Effector memory CD8-positive, alpha-beta T cell (primary cell): ENCODE measurements at regions not wholly inside any gene's neighbourhood (a gene's known extent, or its start where the extent isn't known, plus 50 kb on each side); places are given as distances from the start of the nearest gene placed in this dataset.

Experiments used
- ATAC-seq: fragments of 150-1000 bp; cut with Tn5 transposase; replicated peaks from 2 replicates; pipeline ENCODE4 v1.10.0; 2021; ENCODE audit warnings: mild to moderate bottlenecking, moderate library complexity
- DNase-seq, 3 experiments: peaks; one replicate each; pipeline ENCODE4 v3.0.0; 2021
- H3K27ac Mint-ChIP-seq, 2 donors: one replicate each; pipeline ENCODE4 v1.8.0; 2022; ENCODE audit warnings: mild to moderate bottlenecking in 2 of 2, mixed read lengths in 2 of 2, moderate library complexity in 2 of 2
- H3K27me3 Mint-ChIP-seq, 2 donors: one replicate each; pipeline ENCODE4 v1.8.0; 2022; ENCODE audit warnings: mixed read lengths in 2 of 2
- H3K36me3 Mint-ChIP-seq: one replicate; pipeline ENCODE4 v1.8.0; 2022; ENCODE audit warnings: mild to moderate bottlenecking, moderate library complexity, mixed read lengths; ENCODE audit not compliant: insufficient read depth
- H3K4me1 Mint-ChIP-seq, 2 donors: one replicate each; pipeline ENCODE4 v1.8.0; 2022; ENCODE audit warnings: low read depth in 2 of 2, mixed read lengths in 2 of 2
- H3K4me3 Mint-ChIP-seq, 2 donors: one replicate each; pipeline ENCODE4 v1.8.0; 2022; ENCODE audit warnings: mild to moderate bottlenecking in 2 of 2, mixed read lengths in 2 of 2, moderate library complexity in 2 of 2
- H3K9me3 Mint-ChIP-seq, 2 donors: one replicate each; pipeline ENCODE4 v1.8.0; 2022; ENCODE audit warnings: mixed read lengths in 2 of 2

- DNase-seq: no peak
- no peaks in the 10 kb centered on the region for H3K4me1 Mint-ChIP-seq
- H3K36me3 Mint-ChIP-seq: no peaks in the 10 kb centered on the region
- no peak overlapping the region for H3K27ac Mint-ChIP-seq
- H3K27me3 Mint-ChIP-seq: no peaks in the 10 kb centered on the region
- H3K4me3 Mint-ChIP-seq: no peak overlapping the region
- no peak for ATAC-seq
- H3K9me3 Mint-ChIP-seq: no peaks in the 10 kb centered on the region
These were observed 91.1 kb upstream of the OPRM1 start for GRCh38 chr6:153947808-153948447.

- H3K27me3 Mint-ChIP-seq: no peaks in the 10 kb centered on the region
- no peaks in the 10 kb centered on the region for H3K9me3 Mint-ChIP-seq
- H3K4me3 Mint-ChIP-seq: no peak overlapping the region
These were observed 94.8 kb upstream of the OPRM1 start for GRCh38 chr6:153944201-153944600.

GRCh38 chr6:153942361-153942760 lies 96.7 kb upstream of the OPRM1 start:
- Mint-ChIP-seq H3K36me3 (no peaks in the 10 kb centered on the region), H3K27me3 (no peaks in the 10 kb centered on the region), H3K9me3 (no peaks in the 10 kb centered on the region), H3K4me3 (no peak overlapping the region), H3K4me1 (no peaks in the 10 kb centered on the region), H3K27ac (no peak overlapping the region)
- DNase-seq (no peak), ATAC-seq (no peak)

More at GRCh38 chr6:153944201-153944600, 94.8 kb upstream of the OPRM1 start:
- no peaks in the 10 kb centered on the region for H3K36me3 Mint-ChIP-seq
- H3K4me1 Mint-ChIP-seq: no peaks in the 10 kb centered on the region
- H3K27ac Mint-ChIP-seq: no peak overlapping the region
- DNase-seq (no peak), ATAC-seq (no peak)

GRCh38 chr6:153941768-153942167 lies 97.3 kb upstream of the OPRM1 start:
- DNase-seq (no peak), ATAC-seq (no peak)
- H3K4me3 Mint-ChIP-seq: no peak overlapping the region
- no peak overlapping the region for H3K27ac Mint-ChIP-seq
- no peaks in the 10 kb centered on the region for H3K9me3 Mint-ChIP-seq
- no peaks in the 10 kb centered on the region for H3K36me3 Mint-ChIP-seq
- no peaks in the 10 kb centered on the region for H3K4me1 Mint-ChIP-seq
- H3K27me3 Mint-ChIP-seq: no peaks in the 10 kb centered on the region

GRCh38 chr6:153938876-153939275 lies 100.2 kb upstream of the OPRM1 start:
- H3K9me3 Mint-ChIP-seq: no peaks in the 10 kb centered on the region
- no peaks in the 10 kb centered on the region for H3K4me1 Mint-ChIP-seq
- DNase-seq (no peak), ATAC-seq (no peak)
- no peak overlapping the region for H3K27ac Mint-ChIP-seq
- no peaks in the 10 kb centered on the region for H3K36me3 Mint-ChIP-seq
- H3K4me3 Mint-ChIP-seq: no peak overlapping the region
- no peaks in the 10 kb centered on the region for H3K27me3 Mint-ChIP-seq

- no peaks in the 10 kb centered on the region for H3K36me3 Mint-ChIP-seq
- no peaks in the 10 kb centered on the region for H3K4me1 Mint-ChIP-seq
- no peak for DNase-seq
- H3K4me3 Mint-ChIP-seq: no peak overlapping the region
- no peaks in the 10 kb centered on the region for H3K27me3 Mint-ChIP-seq
- H3K27ac Mint-ChIP-seq: no peak overlapping the region
- ATAC-seq: no peak
- no peaks in the 10 kb centered on the region for H3K9me3 Mint-ChIP-seq
These were observed 107.6 kb upstream of the OPRM1 start for GRCh38 chr6:153931431-153931830.

- DNase-seq (no peak), ATAC-seq (no peak)
- Mint-ChIP-seq H3K9me3 (peaks cover 0 to 5% of the 10 kb centered on the region in 2 donors), H3K27ac (no peak overlapping the region), H3K27me3 (no peaks in the 10 kb centered on the region), H3K36me3 (no peaks in the 10 kb centered on the region), H3K4me3 (no peak overlapping the region), H3K4me1 (no peaks in the 10 kb centered on the region)
These were observed 111.2 kb upstream of the OPRM1 start for GRCh38 chr6:153927867-153928266.

GRCh38 chr6:153898360-153899059 lies 140.5 kb upstream of the OPRM1 start:
- Mint-ChIP-seq H3K9me3 (peaks cover 0 to 8% of the 10 kb centered on the region in 2 donors), H3K27ac (no peak overlapping the region), H3K36me3 (no peaks in the 10 kb centered on the region), H3K27me3 (no peaks in the 10 kb centered on the region), H3K4me3 (no peak overlapping the region), H3K4me1 (no peaks in the 10 kb centered on the region)
- DNase-seq: no peak
- no peak for ATAC-seq

GRCh38 chr6:153882411-153882810 lies 156.6 kb upstream of the OPRM1 start:
- no peaks in the 10 kb centered on the region for H3K4me1 Mint-ChIP-seq
- H3K9me3 Mint-ChIP-seq: peaks cover 0 to 4% of the 10 kb centered on the region in 2 donors
- no peaks in the 10 kb centered on the region for H3K36me3 Mint-ChIP-seq
- no peak overlapping the region for H3K4me3 Mint-ChIP-seq
- H3K27me3 Mint-ChIP-seq: no peaks in the 10 kb centered on the region
- DNase-seq (no peak), ATAC-seq (no peak)
- no peak overlapping the region for H3K27ac Mint-ChIP-seq

- H3K27me3 Mint-ChIP-seq: no peaks in the 10 kb centered on the region
- peaks cover 8 to 14% of the 10 kb centered on the region in 2 donors for H3K9me3 Mint-ChIP-seq
- no peak overlapping the region for H3K27ac Mint-ChIP-seq
- ATAC-seq: no peak
- H3K4me3 Mint-ChIP-seq: no peak overlapping the region
- H3K4me1 Mint-ChIP-seq: no peaks in the 10 kb centered on the region
- DNase-seq: no peak
- no peaks in the 10 kb centered on the region for H3K36me3 Mint-ChIP-seq
These were observed 165.5 kb upstream of the OPRM1 start for GRCh38 chr6:153873541-153873940.

- no peak overlapping the region for H3K27ac Mint-ChIP-seq
- H3K36me3 Mint-ChIP-seq: no peaks in the 10 kb centered on the region
- no peaks in the 10 kb centered on the region for H3K27me3 Mint-ChIP-seq
- peaks cover 8 to 11% of the 10 kb centered on the region in 2 donors for H3K9me3 Mint-ChIP-seq
- DNase-seq (no peak), ATAC-seq (no peak)
- no peak overlapping the region for H3K4me3 Mint-ChIP-seq
- H3K4me1 Mint-ChIP-seq: no peaks in the 10 kb centered on the region
These were observed 166.1 kb upstream of the OPRM1 start for GRCh38 chr6:153872946-153873345.

- no peak overlapping the region for H3K27ac Mint-ChIP-seq
- peaks cover 0 to 12% of the 10 kb centered on the region in 2 donors for H3K27me3 Mint-ChIP-seq
- H3K36me3 Mint-ChIP-seq: no peaks in the 10 kb centered on the region
These were observed 176.1 kb upstream of the OPRM1 start for GRCh38 chr6:153862927-153863326.

GRCh38 chr6:153862139-153862538 lies 176.9 kb upstream of the OPRM1 start:
- peaks cover 6 to 9% of the 10 kb centered on the region in 2 donors for H3K9me3 Mint-ChIP-seq
- ATAC-seq (no peak), DNase-seq (no peak)
- peaks cover 0 to 12% of the 10 kb centered on the region in 2 donors for H3K27me3 Mint-ChIP-seq
- no peaks in the 10 kb centered on the region for H3K4me1 Mint-ChIP-seq
- no peak overlapping the region for H3K4me3 Mint-ChIP-seq
- H3K36me3 Mint-ChIP-seq: no peaks in the 10 kb centered on the region
- H3K27ac Mint-ChIP-seq: no peak overlapping the region

More at GRCh38 chr6:153862927-153863326, 176.1 kb upstream of the OPRM1 start:
- DNase-seq: no peak
- Mint-ChIP-seq H3K9me3 (peaks cover 8 to 9% of the 10 kb centered on the region in 2 donors), H3K4me1 (no peaks in the 10 kb centered on the region), H3K4me3 (no peak overlapping the region)
- ATAC-seq: no peak

GRCh38 chr6:153858529-153858928 lies 180.5 kb upstream of the OPRM1 start:
- Mint-ChIP-seq H3K27me3 (peaks cover 0 to 12% of the 10 kb centered on the region in 2 donors), H3K9me3 (peaks cover 0 to 6% of the 10 kb centered on the region in 2 donors), H3K4me3 (no peak overlapping the region)

More at GRCh38 chr6:153858529-153858928, 180.5 kb upstream of the OPRM1 start:
- Mint-ChIP-seq H3K4me1 (no peaks in the 10 kb centered on the region), H3K36me3 (no peaks in the 10 kb centered on the region), H3K27ac (no peak overlapping the region)
- DNase-seq (no peak), ATAC-seq (no peak)
